ENCODE measurements at regions not wholly inside any gene's neighbourhood (a gene's known extent, or its start where the extent isn't known, plus 50 kb on each side); places are given as distances from the start of the nearest gene placed in this dataset.
"Not testable (repeated sequence)": the region's sequence is repeated elsewhere in the genome, so short reads cannot be mapped to it uniquely, and the experiment has no call there.

- Histone ChIP-seq H3K4me3 (ENCODE audit: low read length) (no peak overlapping the region), H3K36me3 (ENCODE audit: insufficient read depth, low read length) (no peaks in the 10 kb centered on the region), H3K4me1 (ENCODE audit: insufficient read depth, low read length) (no peaks in the 10 kb centered on the region), H2AFZ (ENCODE audit: low read depth, low read length) (no peak overlapping the region), H3K9me3 (ENCODE audit: low read length) (no peaks in the 10 kb centered on the region), H3K27me3 (ENCODE audit: insufficient read depth, low read length) (no peaks in the 10 kb centered on the region)
These were observed 688.6 kb downstream of the JRKL start for GRCh38 chr11:97078443-97078842.

- Histone ChIP-seq H3K4me3 (ENCODE audit: low read length) (no peak overlapping the region), H3K27me3 (ENCODE audit: insufficient read depth, low read length) (no peaks in the 10 kb centered on the region), H3K36me3 (ENCODE audit: insufficient read depth, low read length) (no peaks in the 10 kb centered on the region), H3K9me3 (ENCODE audit: low read length) (no peaks in the 10 kb centered on the region), H2AFZ (ENCODE audit: low read depth, low read length) (no peak overlapping the region), H3K4me1 (ENCODE audit: insufficient read depth, low read length) (no peaks in the 10 kb centered on the region)
These were observed 689.4 kb downstream of the JRKL start for GRCh38 chr11:97079244-97079643.

GRCh38 chr11:97087419-97087818 is 697.6 kb downstream of the JRKL start:
- Histone ChIP-seq H3K36me3 (ENCODE audit: insufficient read depth, low read length) (no peaks in the 10 kb centered on the region), H3K9me3 (ENCODE audit: low read length) (no peaks in the 10 kb centered on the region), H3K27me3 (ENCODE audit: insufficient read depth, low read length) (no peaks in the 10 kb centered on the region), H2AFZ (ENCODE audit: low read depth, low read length) (no peak overlapping the region), H3K4me3 (ENCODE audit: low read length) (no peak overlapping the region), H3K4me1 (ENCODE audit: insufficient read depth, low read length) (no peaks in the 10 kb centered on the region)

GRCh38 chr11:97092823-97093222 is 703.0 kb downstream of the JRKL start:
- no peaks in the 10 kb centered on the region for H3K4me1 ChIP-seq (ENCODE audit: insufficient read depth, low read length)
- no peaks in the 10 kb centered on the region for H3K9me3 ChIP-seq (ENCODE audit: low read length)
- H3K27me3 ChIP-seq (ENCODE audit: insufficient read depth, low read length), result no peaks in the 10 kb centered on the region
- no peak overlapping the region for H2AFZ ChIP-seq (ENCODE audit: low read depth, low read length)
- H3K4me3 ChIP-seq (ENCODE audit: low read length), result no peak overlapping the region
- no peaks in the 10 kb centered on the region for H3K36me3 ChIP-seq (ENCODE audit: insufficient read depth, low read length)

GRCh38 chr11:97102180-97102579 is 712.4 kb downstream of the JRKL start:
- not testable (repeated sequence) for H3K36me3 ChIP-seq (ENCODE audit: insufficient read depth, low read length); H2AFZ ChIP-seq (ENCODE audit: low read depth, low read length); H3K27me3 ChIP-seq (ENCODE audit: insufficient read depth, low read length); H3K4me1 ChIP-seq (ENCODE audit: insufficient read depth, low read length); H3K9me3 ChIP-seq (ENCODE audit: low read length); H3K4me3 ChIP-seq (ENCODE audit: low read length)

GRCh38 chr11:97107604-97108003 is 717.8 kb downstream of the JRKL start:
- Histone ChIP-seq H3K9me3 (ENCODE audit: low read length) (no peaks in the 10 kb centered on the region), H2AFZ (ENCODE audit: low read depth, low read length) (no peak overlapping the region), H3K36me3 (ENCODE audit: insufficient read depth, low read length) (no peaks in the 10 kb centered on the region), H3K4me3 (ENCODE audit: low read length) (no peak overlapping the region), H3K4me1 (ENCODE audit: insufficient read depth, low read length) (no peaks in the 10 kb centered on the region), H3K27me3 (ENCODE audit: insufficient read depth, low read length) (no peaks in the 10 kb centered on the region)

GRCh38 chr11:97109078-97109477 is 719.3 kb downstream of the JRKL start:
- Histone ChIP-seq H2AFZ (ENCODE audit: low read depth, low read length) (no peak overlapping the region), H3K4me3 (ENCODE audit: low read length) (no peak overlapping the region), H3K9me3 (ENCODE audit: low read length) (no peaks in the 10 kb centered on the region), H3K27me3 (ENCODE audit: insufficient read depth, low read length) (no peaks in the 10 kb centered on the region), H3K4me1 (ENCODE audit: insufficient read depth, low read length) (no peaks in the 10 kb centered on the region), H3K36me3 (ENCODE audit: insufficient read depth, low read length) (no peaks in the 10 kb centered on the region)

GRCh38 chr11:97110376-97110775 is 720.6 kb downstream of the JRKL start:
- Histone ChIP-seq H3K36me3 (ENCODE audit: insufficient read depth, low read length) (no peaks in the 10 kb centered on the region), H3K4me1 (ENCODE audit: insufficient read depth, low read length) (no peaks in the 10 kb centered on the region), H3K4me3 (ENCODE audit: low read length) (no peak overlapping the region)

GRCh38 chr11:97111559-97111958 is 721.7 kb downstream of the JRKL start:
- Histone ChIP-seq H2AFZ (ENCODE audit: low read depth, low read length) (no peak overlapping the region), H3K9me3 (ENCODE audit: low read length) (no peaks in the 10 kb centered on the region), H3K36me3 (ENCODE audit: insufficient read depth, low read length) (no peaks in the 10 kb centered on the region), H3K27me3 (ENCODE audit: insufficient read depth, low read length) (no peaks in the 10 kb centered on the region), H3K4me1 (ENCODE audit: insufficient read depth, low read length) (no peaks in the 10 kb centered on the region), H3K4me3 (ENCODE audit: low read length) (no peak overlapping the region)

More at GRCh38 chr11:97110376-97110775, 720.6 kb downstream of the JRKL start:
- H3K9me3 ChIP-seq (ENCODE audit: low read length), result no peaks in the 10 kb centered on the region
- H3K27me3 ChIP-seq (ENCODE audit: insufficient read depth, low read length), result no peaks in the 10 kb centered on the region
- no peak overlapping the region for H2AFZ ChIP-seq (ENCODE audit: low read depth, low read length)

GRCh38 chr11:97118614-97119200 is 728.9 kb downstream of the JRKL start:
- no peak overlapping the region for H2AFZ ChIP-seq (ENCODE audit: low read depth, low read length)
- H3K4me3 ChIP-seq (ENCODE audit: low read length), result no peak overlapping the region
- H3K27me3 ChIP-seq (ENCODE audit: insufficient read depth, low read length), result no peaks in the 10 kb centered on the region
- H3K4me1 ChIP-seq (ENCODE audit: insufficient read depth, low read length), result no peaks in the 10 kb centered on the region
- H3K36me3 ChIP-seq (ENCODE audit: insufficient read depth, low read length), result no peaks in the 10 kb centered on the region
- H3K9me3 ChIP-seq (ENCODE audit: low read length), result no peaks in the 10 kb centered on the region

GRCh38 chr11:97123237-97123636 is 733.4 kb downstream of the JRKL start:
- Histone ChIP-seq H3K27me3 (ENCODE audit: insufficient read depth, low read length) (no peaks in the 10 kb centered on the region), H3K4me3 (ENCODE audit: low read length) (no peak overlapping the region), H3K36me3 (ENCODE audit: insufficient read depth, low read length) (no peaks in the 10 kb centered on the region), H3K9me3 (ENCODE audit: low read length) (no peaks in the 10 kb centered on the region), H3K4me1 (ENCODE audit: insufficient read depth, low read length) (no peaks in the 10 kb centered on the region), H2AFZ (ENCODE audit: low read depth, low read length) (no peak overlapping the region)

GRCh38 chr11:97136067-97136466 is 746.3 kb downstream of the JRKL start:
- Histone ChIP-seq H3K4me1 (ENCODE audit: insufficient read depth, low read length) (no peaks in the 10 kb centered on the region), H3K4me3 (ENCODE audit: low read length) (no peak overlapping the region), H2AFZ (ENCODE audit: low read depth, low read length) (no peak overlapping the region), H3K36me3 (ENCODE audit: insufficient read depth, low read length) (no peaks in the 10 kb centered on the region), H3K27me3 (ENCODE audit: insufficient read depth, low read length) (no peaks in the 10 kb centered on the region), H3K9me3 (ENCODE audit: low read length) (no peaks in the 10 kb centered on the region)

- H3K4me3 ChIP-seq (ENCODE audit: low read length), result no peak overlapping the region
- H2AFZ ChIP-seq (ENCODE audit: low read depth, low read length), result no peak overlapping the region
- no peaks in the 10 kb centered on the region for H3K9me3 ChIP-seq (ENCODE audit: low read length)
- no peaks in the 10 kb centered on the region for H3K4me1 ChIP-seq (ENCODE audit: insufficient read depth, low read length)
- no peaks in the 10 kb centered on the region for H3K27me3 ChIP-seq (ENCODE audit: insufficient read depth, low read length)
- H3K36me3 ChIP-seq (ENCODE audit: insufficient read depth, low read length), result no peaks in the 10 kb centered on the region
These were observed 751.2 kb downstream of the JRKL start for GRCh38 chr11:97140885-97141494.

- H3K9me3 ChIP-seq (ENCODE audit: low read length), result no peaks in the 10 kb centered on the region
- no peak overlapping the region for H3K4me3 ChIP-seq (ENCODE audit: low read length)
- no peaks in the 10 kb centered on the region for H3K27me3 ChIP-seq (ENCODE audit: insufficient read depth, low read length)
- no peak overlapping the region for H2AFZ ChIP-seq (ENCODE audit: low read depth, low read length)
- H3K36me3 ChIP-seq (ENCODE audit: insufficient read depth, low read length), result no peaks in the 10 kb centered on the region
- no peaks in the 10 kb centered on the region for H3K4me1 ChIP-seq (ENCODE audit: insufficient read depth, low read length)
These were observed 753.6 kb downstream of the JRKL start for GRCh38 chr11:97143463-97143862.

Measured in neuron (in vitro differentiated cells).